MM.1S (cell line): ENCODE measurements at regions not wholly inside any gene's neighbourhood (a gene's known extent, or its start where the extent isn't known, plus 50 kb on each side); places are given as distances from the start of the nearest gene placed in this dataset.

Source experiments
- DNase-seq: peaks from one replicate; pipeline ENCODE4 v3.0.0-alpha.2; 2015
- H2AFZ ChIP-seq: fragments of 300-600 bp; sonication (generic); 2 replicates; pipeline ENCODE4 v1.6.0; 2016; ENCODE audit warnings: antibody characterized with exemption, low read length
- H3F3A ChIP-seq: fragments of 300-600 bp; sonication (generic); 2 replicates; pipeline ENCODE4 v1.6.1; 2016; ENCODE audit warnings: mild to moderate bottlenecking, antibody characterized with exemption, low read length, moderate library complexity, mixed read lengths; ENCODE audit not compliant: insufficient read depth
- H3K27ac ChIP-seq: fragments of 300-600 bp; sonication (generic); 2 replicates; pipeline ENCODE4 v1.5.1; 2016; ENCODE audit warnings: mild to moderate bottlenecking, low read length
- H3K27me3 ChIP-seq: fragments of 300-600 bp; sonication (generic); replicated peaks from 2 replicates; pipeline ENCODE4 v1.6.0; 2016; ENCODE audit warnings: low read length; ENCODE audit not compliant: insufficient read depth
- H3K36me3 ChIP-seq: fragments of 300-600 bp; sonication (generic); replicated peaks from 2 replicates; pipeline ENCODE4 v1.6.1; 2016; ENCODE audit warnings: mild to moderate bottlenecking, low read length, mixed read lengths; ENCODE audit not compliant: insufficient read depth
- H3K4me1 ChIP-seq: fragments of 300-600 bp; sonication (generic); 2 replicates; pipeline ENCODE4 v1.6.1; 2016; ENCODE audit warnings: low read length, mixed read lengths
- H3K4me2 ChIP-seq: fragments of 300-600 bp; sonication (generic); 2 replicates; pipeline ENCODE4 v1.6.0; 2016; ENCODE audit warnings: low read depth, low read length
- H3K4me3 ChIP-seq: fragments of 300-600 bp; sonication (generic); 2 replicates; pipeline ENCODE4 v1.5.1; 2016; ENCODE audit warnings: low read length, mixed read lengths
- H3K79me2 ChIP-seq: fragments of 300-600 bp; sonication (generic); 2 replicates; pipeline ENCODE4 v1.6.1; 2016; ENCODE audit warnings: mixed run types, low read length, mixed read lengths
- H3K9ac ChIP-seq: fragments of 300-600 bp; sonication (generic); 2 replicates; pipeline ENCODE4 v1.6.1; 2016; ENCODE audit warnings: low read length, mixed read lengths
- H3K9me2 ChIP-seq: fragments of 300-600 bp; sonication (generic); replicated peaks from 2 replicates; pipeline ENCODE4 v1.6.1; 2016; ENCODE audit warnings: mild to moderate bottlenecking, low read length, mixed read lengths; ENCODE audit not compliant: insufficient read depth
- H3K9me3 ChIP-seq: fragments of 300-600 bp; sonication (generic); replicated peaks from 2 replicates; pipeline ENCODE4 v1.6.1; 2016; ENCODE audit warnings: mild to moderate bottlenecking, low read length, mixed read lengths; ENCODE audit not compliant: insufficient read depth
- H4K20me1 ChIP-seq: fragments of 300-600 bp; sonication (generic); 2 replicates; pipeline ENCODE4 v1.6.1; 2016; ENCODE audit warnings: mild to moderate bottlenecking, low read length, moderate library complexity, mixed read lengths; ENCODE audit not compliant: insufficient read depth
- CTCF ChIP-seq: fragments of 300-600 bp; sonication (generic); IDR thresholded peaks from 2 replicates; pipeline ENCODE4 v1.5.1; 2016; ENCODE audit warnings: antibody characterized with exemption, low read length, mixed read lengths
- EZH2 ChIP-seq: fragments of 300-600 bp; sonication (generic); optimal IDR thresholded peaks from 2 replicates; pipeline ENCODE3; 2017; ENCODE audit warnings: low read depth, mild to moderate bottlenecking, antibody characterized with exemption, low read length, mixed read lengths
- EZH2phosphoT487 ChIP-seq: fragments of 300-600 bp; sonication (generic); IDR thresholded peaks from 2 replicates; pipeline ENCODE4 v1.6.1; 2018; ENCODE audit warnings: antibody characterized with exemption, low read length

- no peak overlapping the region for H2AFZ ChIP-seq
- no peaks in the 10 kb centered on the region for H3K36me3 ChIP-seq
- H3K27me3 ChIP-seq: no peaks in the 10 kb centered on the region
- no peak overlapping the region for H3K27ac ChIP-seq
- no peak overlapping the region for H3K4me2 ChIP-seq
- H3K9ac ChIP-seq: no peak overlapping the region
- no peaks in the 10 kb centered on the region for H3K4me1 ChIP-seq
- no peaks in the 10 kb centered on the region for H3K9me3 ChIP-seq
- DNase-seq: no peak
- TF ChIP-seq CTCF (no peak), EZH2phosphoT487 (no peak), EZH2 (no peak)
- no peaks in the 10 kb centered on the region for H3F3A ChIP-seq
- no peaks in the 10 kb centered on the region for H3K79me2 ChIP-seq
- H3K4me3 ChIP-seq: no peak overlapping the region
- no peaks in the 10 kb centered on the region for H3K9me2 ChIP-seq
- H4K20me1 ChIP-seq: no peaks in the 10 kb centered on the region
These were observed 223.8 kb downstream of the KLF13 start for GRCh38 chr15:31550211-31550977.

GRCh38 chr15:31551323-31551722 is 224.7 kb downstream of the KLF13 start:
- TF ChIP-seq EZH2phosphoT487 (no peak), CTCF (no peak), EZH2 (no peak)
- no peak for DNase-seq

GRCh38 chr15:31552482-31553099 is 226.0 kb downstream of the KLF13 start:
- no peaks in the 10 kb centered on the region for H3K9me2 ChIP-seq
- no peak overlapping the region for H3K9ac ChIP-seq
- no peaks in the 10 kb centered on the region for H3K4me1 ChIP-seq
- H3K79me2 ChIP-seq: no peaks in the 10 kb centered on the region
- no peak overlapping the region for H2AFZ ChIP-seq
- no peak overlapping the region for H3K27ac ChIP-seq
- TF ChIP-seq EZH2phosphoT487 (no peak), EZH2 (no peak), CTCF (no peak)
- H3K4me2 ChIP-seq: no peak overlapping the region
- H3K9me3 ChIP-seq: no peaks in the 10 kb centered on the region
- H3K36me3 ChIP-seq: no peaks in the 10 kb centered on the region
- no peak for DNase-seq
- H3F3A ChIP-seq: no peaks in the 10 kb centered on the region
- no peak overlapping the region for H3K4me3 ChIP-seq
- H3K27me3 ChIP-seq: no peaks in the 10 kb centered on the region
- no peaks in the 10 kb centered on the region for H4K20me1 ChIP-seq

More at GRCh38 chr15:31551323-31551722, 224.7 kb downstream of the KLF13 start:
- Histone ChIP-seq H3K4me3 (no peak overlapping the region), H3K4me1 (no peaks in the 10 kb centered on the region), H3K36me3 (no peaks in the 10 kb centered on the region), H3K9me2 (no peaks in the 10 kb centered on the region), H3F3A (no peaks in the 10 kb centered on the region), H3K27ac (no peak overlapping the region), H3K27me3 (no peaks in the 10 kb centered on the region), H3K4me2 (no peak overlapping the region), H2AFZ (no peak overlapping the region), H4K20me1 (no peaks in the 10 kb centered on the region), H3K9me3 (no peaks in the 10 kb centered on the region), H3K9ac (no peak overlapping the region), H3K79me2 (no peaks in the 10 kb centered on the region)
